ENCODE measurements at regions not wholly inside any gene's neighbourhood (a gene's known extent, or its start where the extent isn't known, plus 50 kb on each side); places are given as distances from the start of the nearest gene placed in this dataset.
"Not testable (repeated sequence)": the region's sequence is repeated elsewhere in the genome, so short reads cannot be mapped to it uniquely, and the experiment has no call there.

GRCh38 chr3:139136469-139137202 lies 91.9 kb upstream of the PRR23C start:
- no peak for DNase-seq

GRCh38 chr3:139140553-139140952 lies 95.9 kb upstream of the PRR23C start:
- no peak for DNase-seq

DNA sequence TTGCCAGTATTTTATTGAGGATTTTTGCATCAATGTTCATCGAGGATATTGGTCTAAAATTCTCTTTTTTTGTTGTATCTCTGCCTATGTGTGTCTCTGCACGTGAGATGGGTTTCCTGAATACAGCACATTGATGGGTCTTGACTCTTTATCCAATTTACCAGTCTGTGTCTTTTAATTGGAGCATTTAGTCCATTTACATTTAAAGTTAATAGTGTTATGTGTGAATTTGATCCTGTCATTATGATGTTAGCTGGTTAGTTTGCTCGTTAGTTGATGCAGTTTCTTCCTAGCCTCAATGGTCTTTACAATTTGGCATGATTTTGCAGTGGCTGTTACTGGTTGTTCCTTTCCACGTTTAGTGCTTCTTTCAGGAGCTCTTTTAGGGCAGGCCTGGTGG lies 101.3 kb upstream of the PRR23C start:
- DNase-seq, result not testable (repeated sequence)

DNA sequence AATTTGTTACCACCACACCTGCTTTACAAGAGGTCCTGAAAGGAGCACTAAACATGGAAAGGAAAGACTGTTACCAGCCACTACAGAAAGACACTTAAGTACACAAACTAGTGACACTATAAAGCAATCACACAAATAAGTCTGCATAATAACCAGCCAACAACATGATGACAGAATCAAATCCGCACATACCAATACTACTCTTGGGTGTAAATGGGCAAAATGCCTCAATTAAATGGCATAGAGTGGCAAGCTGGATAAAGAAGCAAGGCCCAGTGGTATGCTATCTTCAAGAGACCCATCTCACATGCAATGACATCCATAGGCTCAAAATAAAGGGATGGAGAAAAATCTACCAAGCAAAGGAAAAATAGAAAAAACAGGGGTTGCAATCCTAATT lies 106.8 kb upstream of the PRR23C start:
- no peak for DNase-seq

- not testable (repeated sequence) for DNase-seq
Observed at GRCh38 chr3:139153434-139153833, 108.7 kb upstream of the PRR23C start.

DNA sequence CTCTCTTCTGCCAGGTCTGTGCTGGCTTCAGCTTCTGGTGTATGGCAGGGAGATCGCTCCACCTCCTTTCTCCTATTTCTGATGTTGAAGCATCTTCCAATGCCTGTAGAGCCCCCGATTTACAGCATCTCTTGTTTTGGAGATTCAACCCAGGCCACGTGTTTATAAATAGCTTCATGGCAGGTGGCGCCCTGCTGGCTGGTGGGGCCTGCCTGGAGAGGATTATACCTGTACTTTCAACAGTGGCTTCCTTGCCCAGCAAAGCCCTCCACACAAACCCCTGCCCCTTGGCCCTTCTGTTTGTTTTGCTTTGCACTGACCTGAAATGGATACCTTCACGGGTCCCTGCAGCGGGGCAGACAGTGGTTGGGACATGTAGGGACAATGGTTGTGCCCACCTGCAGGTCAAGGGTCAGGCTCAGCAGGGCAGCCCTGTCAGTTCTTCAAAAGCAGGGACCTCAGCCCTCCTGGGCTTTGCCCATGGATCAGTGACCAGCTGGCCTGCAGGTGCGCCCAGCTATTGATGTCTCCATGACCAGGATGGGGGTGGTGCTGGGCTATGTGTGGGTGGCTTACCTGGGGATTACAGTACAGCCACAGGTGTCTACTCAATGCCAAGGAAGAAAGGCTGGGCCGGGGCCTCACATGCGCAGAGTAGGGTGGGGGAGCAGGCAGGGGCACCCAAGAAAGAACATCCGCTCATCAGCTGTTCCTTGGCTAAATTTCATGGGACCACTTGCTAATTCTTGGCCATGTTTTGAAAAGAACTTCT lies 112.7 kb upstream of the PRR23C start:
- DNase-seq, result no peak

DNA sequence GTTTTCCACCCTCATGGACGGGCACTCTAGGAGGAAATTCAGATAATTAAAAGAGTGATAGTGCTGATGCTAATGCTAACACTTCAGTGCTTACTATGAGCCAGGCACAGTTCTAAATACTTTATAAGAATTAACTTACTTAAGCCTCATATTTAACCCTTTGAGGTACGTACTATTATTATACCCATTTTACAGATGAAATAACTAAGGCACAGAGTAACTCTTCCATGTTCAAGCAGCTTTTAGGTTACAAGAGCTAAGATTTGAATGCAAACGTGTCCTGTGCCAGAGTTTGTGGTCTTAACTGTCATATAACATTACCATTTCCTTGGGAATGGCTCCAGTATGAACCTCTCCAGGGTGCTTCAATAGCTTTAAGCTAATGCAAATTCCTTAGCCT lies 114.7 kb upstream of the PRR23C start:
- DNase-seq, result no peak

GRCh38 chr3:139173372-139174108 lies 128.8 kb upstream of the PRR23C start:
- DNase-seq, result no peak

DNA sequence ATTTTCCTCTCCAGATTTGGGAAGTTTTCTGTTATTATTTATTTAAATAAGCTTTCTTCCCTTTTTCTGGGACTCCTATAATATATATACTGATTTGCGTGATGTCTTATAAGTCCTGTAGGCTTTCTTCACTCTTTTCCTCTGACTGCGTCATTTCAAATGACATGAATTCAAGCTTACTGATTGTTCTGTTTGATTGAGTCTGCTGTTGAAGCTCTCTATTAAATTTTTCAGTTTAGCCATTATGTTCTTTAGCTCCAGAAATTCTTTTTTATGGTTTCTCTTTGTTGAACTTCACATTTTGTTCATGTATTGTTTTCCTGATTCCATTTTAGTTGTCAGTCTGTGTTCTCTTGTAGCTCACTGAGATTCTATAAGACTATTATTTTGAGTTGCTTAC lies 135.8 kb upstream of the PRR23C start:
- DNase-seq, result no peak

DNA sequence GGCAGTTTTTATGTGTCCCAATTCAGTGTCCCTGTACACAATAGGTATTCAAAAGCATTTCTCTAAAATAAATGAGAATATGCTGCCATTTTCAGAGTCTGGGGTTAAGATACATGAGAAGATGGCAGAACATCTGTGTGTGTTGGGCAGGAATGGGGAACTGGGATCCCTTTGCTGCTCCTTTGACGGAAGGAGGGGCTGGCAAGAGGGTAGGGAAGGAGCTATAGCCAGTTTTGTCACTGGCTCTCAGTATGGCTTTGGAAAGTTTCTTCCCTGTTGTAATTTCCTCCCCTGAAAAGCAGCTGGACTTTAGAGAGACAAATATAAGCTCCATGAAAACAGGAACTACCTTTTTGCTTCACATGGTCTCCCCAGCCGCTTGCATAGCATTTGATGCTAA lies 137.5 kb upstream of the PRR23C start:
- DNase-seq, result no peak

GRCh38 chr3:139182598-139182997 lies 137.9 kb upstream of the PRR23C start:
- DNase-seq, result no peak

GRCh38 chr3:139185527-139185926 lies 140.8 kb upstream of the PRR23C start:
- DNase-seq, result no peak

- DNase-seq, result no peak
Observed at GRCh38 chr3:139187154-139187553, 142.5 kb upstream of the PRR23C start.

- no peak for DNase-seq
Observed at GRCh38 chr3:139187648-139188047, 143.0 kb upstream of the PRR23C start.

DNA sequence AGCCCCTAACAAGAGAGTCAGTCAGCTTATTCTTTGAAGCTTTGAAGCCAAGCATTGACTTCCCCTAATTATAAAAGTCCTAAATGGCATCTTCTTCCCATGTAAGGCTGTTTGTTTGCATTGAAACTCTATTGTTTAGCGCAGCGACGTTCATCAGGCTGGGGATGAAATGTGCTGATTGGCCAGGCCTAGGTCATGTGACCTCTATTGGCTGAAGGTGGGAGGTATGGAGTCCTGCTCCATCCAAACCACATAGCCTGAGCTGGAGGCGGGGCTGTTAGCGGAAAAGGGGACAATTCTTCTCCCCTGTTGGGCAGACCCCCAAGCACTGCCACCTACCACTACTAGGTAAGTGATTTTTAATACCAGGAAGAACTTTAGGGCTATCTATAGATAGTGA lies 145.3 kb upstream of the PRR23C start:
- DNase-seq, result no peak

DNA sequence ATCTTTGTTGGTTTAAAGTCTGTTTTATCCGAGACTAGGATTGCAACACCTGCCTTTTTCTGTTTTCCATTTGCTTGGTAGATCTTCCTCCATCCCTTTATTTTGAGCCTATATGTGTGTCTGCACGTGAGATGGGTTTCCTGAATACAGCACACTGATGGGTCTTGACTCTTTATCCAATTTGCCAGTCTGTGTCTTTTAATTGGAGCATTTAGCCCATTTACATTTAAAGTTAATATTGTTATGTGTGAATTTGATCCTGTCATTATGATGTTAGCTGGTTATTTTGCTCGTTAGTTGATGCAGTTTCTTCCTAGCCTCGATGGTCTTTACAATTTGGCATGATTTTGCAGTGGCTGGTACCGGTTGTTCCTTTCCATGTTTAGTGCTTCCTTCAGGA lies 149.4 kb upstream of the MRPS22 start:
- not testable (repeated sequence) for DNase-seq

- not testable (repeated sequence) for DNase-seq
Observed at GRCh38 chr3:139196146-139196545, 147.7 kb upstream of the MRPS22 start.

DNA sequence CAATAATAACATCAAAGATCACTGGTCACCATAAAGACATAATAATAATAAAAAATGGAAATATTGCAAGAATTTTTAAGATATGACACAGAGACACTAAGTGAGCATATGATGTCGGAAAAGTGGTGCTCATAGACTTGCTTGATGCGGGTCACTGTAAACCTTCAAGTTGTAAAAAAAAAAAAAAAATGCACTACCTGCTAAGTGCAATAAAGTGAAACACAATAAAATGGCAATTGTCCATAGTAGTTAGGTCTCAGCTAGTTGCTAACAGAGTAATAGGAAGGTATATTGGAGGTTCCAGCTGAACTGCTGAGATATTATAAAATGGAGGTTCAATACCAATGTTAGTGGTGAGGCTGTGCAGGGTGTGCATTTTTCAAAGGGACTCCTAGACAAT lies 146.6 kb upstream of the MRPS22 start:
- no peak for DNase-seq

- DNase-seq, result no peak
Observed at GRCh38 chr3:139198186-139198585, 145.6 kb upstream of the MRPS22 start.

DNA sequence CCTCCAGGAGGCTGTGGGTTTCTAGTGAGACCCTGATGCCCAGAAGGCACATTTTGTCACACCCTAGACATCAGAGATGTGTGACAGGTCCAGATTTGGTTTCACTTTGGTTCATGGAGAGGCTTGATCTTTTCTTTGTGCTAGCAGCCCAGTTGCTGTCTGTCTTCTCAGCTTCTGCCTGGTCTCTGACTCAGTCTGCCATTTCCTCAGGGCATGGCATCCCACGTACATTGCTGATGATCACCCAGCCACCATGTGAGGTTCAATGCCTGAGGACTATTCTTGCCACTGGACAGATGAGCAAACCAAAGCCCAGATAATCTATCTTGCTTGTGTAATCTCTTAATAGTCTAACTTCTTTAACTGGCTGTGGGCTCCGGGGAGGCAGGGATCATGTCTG lies 144.9 kb upstream of the MRPS22 start:
- DNase-seq, result no peak

DNA sequence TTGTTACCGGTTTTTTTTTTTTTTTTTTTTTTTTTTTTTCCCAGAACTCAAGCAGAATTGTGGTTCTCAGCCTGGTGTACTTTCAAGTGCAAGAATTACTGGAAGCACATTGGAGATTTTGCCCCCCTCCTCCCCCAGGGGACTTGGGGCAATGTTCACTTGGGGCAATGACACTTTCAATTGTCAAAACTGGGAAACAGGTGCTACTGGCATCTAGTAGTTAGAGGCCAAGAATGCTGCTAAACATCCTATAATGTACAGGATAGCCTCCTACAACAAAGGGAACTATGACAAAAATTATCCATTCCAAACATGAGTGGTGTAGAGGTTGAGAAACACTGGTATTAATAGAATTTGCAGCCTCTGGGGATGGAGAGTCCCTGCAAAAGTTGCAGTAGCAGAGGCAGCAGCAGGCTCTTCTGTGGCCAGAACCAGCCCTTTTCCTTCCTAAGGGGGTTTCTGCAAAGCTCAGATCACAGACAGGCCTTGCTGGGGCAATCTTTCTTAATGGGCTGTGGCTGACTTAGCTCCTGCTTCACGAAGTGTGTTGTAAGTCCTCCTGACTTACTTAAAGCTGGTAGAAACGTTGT lies 144.3 kb upstream of the MRPS22 start:
- DNase-seq, result no peak

DNA sequence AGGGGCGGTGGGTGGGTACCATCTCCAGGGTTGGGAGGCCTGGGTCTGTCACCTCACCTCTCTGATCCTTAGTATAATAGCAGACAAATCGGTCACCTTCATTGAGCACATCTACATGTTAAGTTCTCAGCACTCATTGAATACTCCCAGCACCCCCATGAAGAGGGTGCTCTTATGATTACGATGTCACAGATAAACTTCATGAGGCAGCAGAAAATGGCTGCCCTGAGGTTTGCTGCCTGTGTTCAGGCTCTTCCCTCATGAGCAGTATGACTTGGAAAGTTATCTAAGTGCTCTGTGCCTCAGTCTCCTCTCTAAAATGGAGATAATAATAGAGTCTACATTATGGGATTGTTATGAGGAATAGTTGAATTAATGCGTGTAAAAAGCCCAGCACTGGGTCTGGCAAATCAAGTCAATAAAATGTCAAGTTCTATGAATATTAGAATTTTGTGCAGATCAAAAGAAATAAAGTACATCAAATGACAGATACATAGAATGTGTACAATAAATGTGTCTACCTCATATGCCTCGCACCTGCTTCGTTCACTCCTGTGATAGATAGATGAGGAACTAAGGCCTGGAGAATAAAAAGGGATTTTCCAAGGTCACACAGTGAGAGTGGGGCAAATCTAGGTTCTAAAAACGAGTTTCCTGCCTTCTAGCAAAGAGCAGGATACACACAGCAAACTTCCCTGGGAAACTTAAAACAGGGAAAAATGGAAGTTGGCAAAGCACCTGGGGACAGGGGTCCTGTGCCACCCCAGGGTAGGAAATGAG lies 142.2 kb upstream of the MRPS22 start:
- DNase-seq, result no peak
